GM12872 (cell line): ENCODE measurements at regions not wholly inside any gene's neighbourhood (a gene's known extent, or its start where the extent isn't known, plus 50 kb on each side); places are given as distances from the start of the nearest gene placed in this dataset.

Experiments used
- TF ChIP-seq, protein P1 (sequence below): IDR thresholded peaks from 3 replicates; pipeline ENCODE4 v1.5.1; 2011; ENCODE audit warnings: low read depth, mild to moderate bottlenecking, low read length, moderate library complexity; ENCODE audit not compliant: insufficient read depth

DNA sequence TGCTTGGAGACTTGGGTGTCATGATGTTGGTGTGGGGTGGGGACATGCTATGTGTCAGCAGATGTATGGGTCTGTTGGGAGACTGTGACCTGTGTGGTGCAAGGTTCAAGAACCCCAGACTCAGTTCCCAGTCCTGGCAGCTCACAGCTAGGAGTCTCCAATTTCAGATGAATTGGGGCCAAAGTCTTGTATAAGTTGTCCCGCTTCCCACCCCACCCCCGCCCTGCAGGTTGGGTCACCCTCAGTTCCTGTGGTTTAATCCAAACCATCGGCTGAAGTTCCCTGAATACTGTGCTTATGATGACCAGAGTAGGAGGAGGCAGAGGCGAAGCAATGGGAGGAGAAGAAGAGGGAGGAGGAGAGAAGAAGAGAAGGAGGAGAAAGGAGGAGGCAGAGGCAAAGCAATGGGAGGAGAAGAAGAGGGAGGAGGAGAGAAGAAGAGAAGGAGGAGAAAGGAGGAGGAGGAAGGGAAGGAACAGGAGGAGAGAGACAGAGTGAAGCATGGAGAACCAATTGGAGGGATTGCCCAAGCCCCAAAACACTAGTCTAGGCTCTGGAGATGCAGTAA, 112.6 kb downstream of the EFNB1 start:
- TF ChIP-seq, protein P1, sequence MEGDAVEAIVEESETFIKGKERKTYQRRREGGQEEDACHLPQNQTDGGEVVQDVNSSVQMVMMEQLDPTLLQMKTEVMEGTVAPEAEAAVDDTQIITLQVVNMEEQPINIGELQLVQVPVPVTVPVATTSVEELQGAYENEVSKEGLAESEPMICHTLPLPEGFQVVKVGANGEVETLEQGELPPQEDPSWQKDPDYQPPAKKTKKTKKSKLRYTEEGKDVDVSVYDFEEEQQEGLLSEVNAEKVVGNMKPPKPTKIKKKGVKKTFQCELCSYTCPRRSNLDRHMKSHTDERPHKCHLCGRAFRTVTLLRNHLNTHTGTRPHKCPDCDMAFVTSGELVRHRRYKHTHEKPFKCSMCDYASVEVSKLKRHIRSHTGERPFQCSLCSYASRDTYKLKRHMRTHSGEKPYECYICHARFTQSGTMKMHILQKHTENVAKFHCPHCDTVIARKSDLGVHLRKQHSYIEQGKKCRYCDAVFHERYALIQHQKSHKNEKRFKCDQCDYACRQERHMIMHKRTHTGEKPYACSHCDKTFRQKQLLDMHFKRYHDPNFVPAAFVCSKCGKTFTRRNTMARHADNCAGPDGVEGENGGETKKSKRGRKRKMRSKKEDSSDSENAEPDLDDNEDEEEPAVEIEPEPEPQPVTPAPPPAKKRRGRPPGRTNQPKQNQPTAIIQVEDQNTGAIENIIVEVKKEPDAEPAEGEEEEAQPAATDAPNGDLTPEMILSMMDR, result no peak

DNA sequence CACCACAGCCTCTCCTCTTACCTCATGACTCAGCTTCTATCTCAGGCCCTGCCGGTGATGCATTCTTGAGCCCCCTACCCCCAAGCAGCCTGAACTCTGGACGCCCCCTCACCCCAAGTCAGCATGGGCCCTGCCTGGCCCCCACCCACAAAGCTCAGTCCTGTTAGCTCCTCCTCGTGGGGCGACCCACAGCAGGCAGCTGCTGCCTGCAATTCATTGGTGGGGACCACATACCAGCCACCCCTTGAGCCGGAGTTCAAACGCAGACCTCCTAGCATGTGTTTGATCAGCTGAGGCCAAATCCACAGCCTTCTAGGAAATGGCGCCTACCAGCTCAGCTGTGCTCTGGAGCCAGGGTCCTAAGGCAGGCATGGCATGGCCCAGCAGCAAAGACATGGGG, 111.8 kb downstream of the EFNB1 start:
- TF ChIP-seq, protein P1, result no peak

DNA sequence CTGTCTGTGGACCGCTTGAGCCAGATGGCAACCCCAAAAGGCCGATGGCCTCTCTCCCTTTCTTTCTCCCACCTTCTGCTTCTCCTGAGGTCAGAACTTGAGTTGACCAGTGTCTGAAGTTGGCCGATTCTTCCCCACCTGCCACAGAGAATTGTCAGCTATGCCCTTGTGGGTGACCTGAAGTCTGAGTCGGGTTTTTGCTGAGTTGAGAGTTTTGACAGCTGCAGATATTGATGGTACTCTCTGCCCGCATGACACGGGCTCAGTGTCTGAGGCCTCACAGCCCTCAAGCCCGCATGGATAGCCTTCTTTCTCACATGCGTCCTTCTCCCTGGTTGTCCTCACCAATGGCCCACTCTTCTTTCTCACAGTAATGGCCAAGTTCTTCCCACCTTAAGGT, 111.0 kb downstream of the EFNB1 start:
- TF ChIP-seq, protein P1, result no peak

DNA sequence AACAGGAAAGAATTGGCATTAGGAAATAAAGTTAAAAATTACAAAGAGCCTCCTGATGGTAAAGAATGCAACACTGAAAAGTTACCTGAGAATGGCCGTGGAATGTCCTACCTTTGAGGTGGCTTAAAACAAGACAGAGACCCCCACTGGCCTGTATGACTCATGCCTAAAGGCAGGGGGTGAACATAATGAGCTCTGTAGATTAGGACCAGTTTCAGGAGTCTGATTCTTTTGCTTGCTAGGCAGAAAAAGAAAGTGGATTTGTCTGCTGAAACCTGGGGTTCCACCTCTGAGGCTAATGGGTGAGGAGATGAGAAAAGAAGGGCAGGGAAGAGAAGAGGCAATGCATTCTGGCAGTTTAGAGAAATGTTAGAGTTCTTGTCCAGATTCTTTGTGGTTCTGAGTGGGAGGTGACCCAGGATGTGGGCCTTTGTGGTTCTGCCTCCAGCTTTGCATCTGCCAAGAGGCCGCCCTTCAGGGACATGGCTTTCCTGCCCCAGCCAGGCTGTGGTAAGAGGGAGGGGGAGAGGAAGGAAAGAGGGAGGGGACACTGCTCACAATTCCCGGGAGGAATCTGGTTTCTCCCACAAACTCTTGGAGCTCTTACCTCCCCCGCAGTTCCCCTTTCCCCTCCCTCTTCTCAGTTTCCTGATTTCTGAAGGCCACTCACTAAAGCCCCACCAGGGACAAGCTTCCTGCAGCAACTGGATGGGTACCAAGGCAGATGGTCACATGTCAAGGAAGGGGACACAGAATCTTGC, 109.6 kb downstream of the EFNB1 start:
- TF ChIP-seq, protein P1, result no peak

DNA sequence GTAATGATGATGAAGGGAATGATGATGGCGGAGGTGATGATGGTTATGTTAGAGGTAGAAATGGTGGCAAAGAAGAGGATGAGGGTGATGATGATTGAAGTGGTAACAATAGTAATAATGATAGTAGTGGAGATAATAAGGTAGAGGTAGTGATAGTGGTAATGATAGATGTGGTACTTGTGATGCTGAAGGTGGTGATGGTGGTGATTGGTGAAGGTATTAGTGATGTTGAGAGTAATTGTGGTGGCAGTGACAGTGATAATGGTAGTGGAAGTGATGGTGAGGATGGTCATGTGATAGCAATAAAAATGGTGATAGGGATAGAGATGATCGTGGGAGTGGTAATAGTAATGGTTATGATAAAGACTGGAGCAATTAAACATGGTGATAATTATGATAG, 108.8 kb downstream of the EFNB1 start:
- TF ChIP-seq, protein P1, result no peak

DNA sequence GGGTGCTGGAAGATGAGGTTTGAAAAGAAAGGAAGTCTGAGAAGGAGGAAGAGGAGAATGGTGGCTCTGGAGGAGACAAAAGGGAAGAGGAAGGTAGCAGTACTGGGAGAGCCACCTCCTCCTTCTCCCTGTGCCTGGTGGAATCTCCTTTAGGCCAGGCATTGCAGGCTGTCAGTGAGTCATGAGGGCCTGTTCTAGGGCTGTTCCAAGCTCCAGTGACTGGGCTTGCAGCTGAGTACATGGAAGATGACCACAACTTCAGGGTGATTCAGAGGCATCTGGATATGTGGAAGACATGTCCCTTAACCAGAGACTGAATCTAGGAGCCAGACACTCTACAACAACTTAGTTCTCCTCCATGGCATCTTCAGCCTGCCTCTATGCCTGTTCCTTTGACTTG, 107.8 kb downstream of the EFNB1 start:
- TF ChIP-seq, protein P1, result no peak

DNA sequence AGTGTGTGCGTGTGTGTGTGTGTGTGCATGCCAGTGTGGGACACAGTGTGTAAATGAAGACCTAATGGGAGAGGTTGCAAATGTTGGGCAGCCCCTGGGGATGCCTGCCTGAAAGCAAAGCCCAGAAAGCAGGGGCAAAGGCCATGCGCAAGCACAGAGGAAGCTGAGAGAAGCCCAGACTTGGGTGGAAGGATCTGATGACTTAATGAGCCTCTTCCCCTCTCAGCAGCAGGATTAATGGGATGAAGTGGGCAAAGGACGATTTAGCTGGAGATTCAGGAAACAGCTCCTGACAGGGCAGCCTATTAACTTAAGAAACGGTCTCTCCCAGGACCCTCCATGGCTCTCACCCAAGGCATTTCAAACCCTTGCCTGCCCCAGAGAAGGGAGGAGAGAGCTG, 107.3 kb downstream of the EFNB1 start:
- TF ChIP-seq, protein P1, result no peak
